MM.1S (cell line): ENCODE measurements at regions not wholly inside any gene's neighbourhood (a gene's known extent, or its start where the extent isn't known, plus 50 kb on each side); places are given as distances from the start of the nearest gene placed in this dataset.

ENCODE experiments used
- DNase-seq: peaks from one replicate; pipeline ENCODE4 v3.0.0-alpha.2; 2015
- H2AFZ ChIP-seq: fragments of 300-600 bp; sonication (generic); 2 replicates; pipeline ENCODE4 v1.6.0; 2016; ENCODE audit warnings: antibody characterized with exemption, low read length
- H3F3A ChIP-seq: fragments of 300-600 bp; sonication (generic); 2 replicates; pipeline ENCODE4 v1.6.1; 2016; ENCODE audit warnings: mild to moderate bottlenecking, antibody characterized with exemption, low read length, moderate library complexity, mixed read lengths; ENCODE audit not compliant: insufficient read depth
- H3K27ac ChIP-seq: fragments of 300-600 bp; sonication (generic); 2 replicates; pipeline ENCODE4 v1.5.1; 2016; ENCODE audit warnings: mild to moderate bottlenecking, low read length
- H3K27me3 ChIP-seq: fragments of 300-600 bp; sonication (generic); replicated peaks from 2 replicates; pipeline ENCODE4 v1.6.0; 2016; ENCODE audit warnings: low read length; ENCODE audit not compliant: insufficient read depth
- H3K36me3 ChIP-seq: fragments of 300-600 bp; sonication (generic); replicated peaks from 2 replicates; pipeline ENCODE4 v1.6.1; 2016; ENCODE audit warnings: mild to moderate bottlenecking, low read length, mixed read lengths; ENCODE audit not compliant: insufficient read depth
- H3K4me1 ChIP-seq: fragments of 300-600 bp; sonication (generic); 2 replicates; pipeline ENCODE4 v1.6.1; 2016; ENCODE audit warnings: low read length, mixed read lengths
- H3K4me2 ChIP-seq: fragments of 300-600 bp; sonication (generic); 2 replicates; pipeline ENCODE4 v1.6.0; 2016; ENCODE audit warnings: low read depth, low read length
- H3K4me3 ChIP-seq: fragments of 300-600 bp; sonication (generic); 2 replicates; pipeline ENCODE4 v1.5.1; 2016; ENCODE audit warnings: low read length, mixed read lengths
- H3K79me2 ChIP-seq: fragments of 300-600 bp; sonication (generic); 2 replicates; pipeline ENCODE4 v1.6.1; 2016; ENCODE audit warnings: mixed run types, low read length, mixed read lengths
- H3K9ac ChIP-seq: fragments of 300-600 bp; sonication (generic); 2 replicates; pipeline ENCODE4 v1.6.1; 2016; ENCODE audit warnings: low read length, mixed read lengths
- H3K9me2 ChIP-seq: fragments of 300-600 bp; sonication (generic); replicated peaks from 2 replicates; pipeline ENCODE4 v1.6.1; 2016; ENCODE audit warnings: mild to moderate bottlenecking, low read length, mixed read lengths; ENCODE audit not compliant: insufficient read depth
- H3K9me3 ChIP-seq: fragments of 300-600 bp; sonication (generic); replicated peaks from 2 replicates; pipeline ENCODE4 v1.6.1; 2016; ENCODE audit warnings: mild to moderate bottlenecking, low read length, mixed read lengths; ENCODE audit not compliant: insufficient read depth
- H4K20me1 ChIP-seq: fragments of 300-600 bp; sonication (generic); 2 replicates; pipeline ENCODE4 v1.6.1; 2016; ENCODE audit warnings: mild to moderate bottlenecking, low read length, moderate library complexity, mixed read lengths; ENCODE audit not compliant: insufficient read depth
- CTCF ChIP-seq: fragments of 300-600 bp; sonication (generic); IDR thresholded peaks from 2 replicates; pipeline ENCODE4 v1.5.1; 2016; ENCODE audit warnings: antibody characterized with exemption, low read length, mixed read lengths
- EZH2 ChIP-seq: fragments of 300-600 bp; sonication (generic); optimal IDR thresholded peaks from 2 replicates; pipeline ENCODE3; 2017; ENCODE audit warnings: low read depth, mild to moderate bottlenecking, antibody characterized with exemption, low read length, mixed read lengths
- EZH2phosphoT487 ChIP-seq: fragments of 300-600 bp; sonication (generic); IDR thresholded peaks from 2 replicates; pipeline ENCODE4 v1.6.1; 2018; ENCODE audit warnings: antibody characterized with exemption, low read length

GRCh38 chr9:660227-660626, 181.3 kb upstream of the DMRT1 start:
- no peaks in the 10 kb centered on the region for H4K20me1 ChIP-seq
- H3F3A ChIP-seq, result no peaks in the 10 kb centered on the region
- no peak overlapping the region for H3K9ac ChIP-seq
- H3K79me2 ChIP-seq, result 0 out of 2 replicates have a peak, but pooled peaks cover 4% of the 10 kb centered on the region
- H3K4me2 ChIP-seq, result no peak overlapping the region
- no peaks in the 10 kb centered on the region for H3K9me2 ChIP-seq
- H2AFZ ChIP-seq, result no peak overlapping the region
- no peak overlapping the region for H3K4me3 ChIP-seq
- peaks cover 22% of the 10 kb centered on the region for H3K4me1 ChIP-seq
- H3K9me3 ChIP-seq, result no peaks in the 10 kb centered on the region
- DNase-seq, result no peak
- TF ChIP-seq EZH2 (no peak), EZH2phosphoT487 (no peak), CTCF (no peak)
- no peak overlapping the region for H3K27ac ChIP-seq
- H3K36me3 ChIP-seq, result no peaks in the 10 kb centered on the region
- H3K27me3 ChIP-seq, result no peaks in the 10 kb centered on the region

- TF ChIP-seq CTCF (no peak), EZH2 (no peak), EZH2phosphoT487 (no peak)
- Histone ChIP-seq H3F3A (no peaks in the 10 kb centered on the region), H3K27ac (no peak overlapping the region), H3K4me2 (no peak overlapping the region), H3K27me3 (no peaks in the 10 kb centered on the region), H4K20me1 (no peaks in the 10 kb centered on the region), H3K36me3 (no peaks in the 10 kb centered on the region), H3K9me2 (no peaks in the 10 kb centered on the region), H3K79me2 (0 out of 2 replicates have a peak, but pooled peaks cover 4% of the 10 kb centered on the region), H2AFZ (no peak overlapping the region), H3K4me3 (no peak overlapping the region), H3K9ac (no peak overlapping the region), H3K4me1 (peaks cover 8% of the 10 kb centered on the region), H3K9me3 (no peaks in the 10 kb centered on the region)
- no peak for DNase-seq
Measured at GRCh38 chr9:663541-663940, 178.0 kb upstream of the DMRT1 start.

- peaks cover 12% of the 10 kb centered on the region; the same call in 1 of the 2 replicates for H3K79me2 ChIP-seq
Measured at GRCh38 chr9:665296-665695, 176.2 kb upstream of the DMRT1 start.

More at GRCh38 chr9:665296-665695, 176.2 kb upstream of the DMRT1 start:
- Histone ChIP-seq H3K36me3 (no peaks in the 10 kb centered on the region), H3K9ac (no peak overlapping the region), H3K4me3 (no peak overlapping the region), H3K27ac (no peak overlapping the region), H2AFZ (no peak overlapping the region), H3K27me3 (no peaks in the 10 kb centered on the region), H3K9me3 (no peaks in the 10 kb centered on the region), H3K4me2 (no peak overlapping the region), H3K4me1 (peaks cover 7% of the 10 kb centered on the region), H4K20me1 (no peaks in the 10 kb centered on the region), H3K9me2 (no peaks in the 10 kb centered on the region), H3F3A (no peaks in the 10 kb centered on the region)
- TF ChIP-seq EZH2 (no peak), CTCF (no peak), EZH2phosphoT487 (no peak)
- no peak for DNase-seq
